Mesendoderm (in vitro differentiated cells): ENCODE measurements at regions not wholly inside any gene's neighbourhood (a gene's known extent, or its start where the extent isn't known, plus 50 kb on each side); places are given as distances from the start of the nearest gene placed in this dataset.
A peak's percentile ranks its signal among the peaks of the same experiment; 100 is the strongest.

Experiments used
- DNase-seq: peaks from one replicate; pipeline ENCODE4 v3.0.0; 2013
- H2AK5ac ChIP-seq: 2 replicates; pipeline ENCODE4 v1.6.1; 2013; ENCODE audit warnings: low read length, inconsistent platforms
- H2BK120ac ChIP-seq: 2 replicates; pipeline ENCODE4 v1.6.1; 2013; ENCODE audit warnings: low read depth, mild to moderate bottlenecking, low read length, moderate library complexity, mixed read lengths
- H2BK15ac ChIP-seq: replicated peaks from 2 replicates; pipeline ENCODE4 v1.6.1; 2013; ENCODE audit warnings: low read depth, mild to moderate bottlenecking, moderate library complexity
- H2BK5ac ChIP-seq: 2 replicates; pipeline ENCODE4 v1.6.1; 2013; ENCODE audit warnings: low read length, inconsistent platforms
- H3K18ac ChIP-seq: 2 replicates; pipeline ENCODE4 v1.6.1; 2013; ENCODE audit warnings: mild to moderate bottlenecking, low read length, mixed read lengths
- H3K23ac ChIP-seq: one replicate; pipeline ENCODE4 v1.6.1; 2013; ENCODE audit warnings: low read length
- H3K27ac ChIP-seq: 2 replicates; pipeline ENCODE4 v1.5.1; 2013; ENCODE audit warnings: low read depth, mild to moderate bottlenecking, inconsistent platforms, low read length, moderate library complexity
- H3K27me3 ChIP-seq: 2 replicates; pipeline ENCODE4 v1.6.1; 2013; ENCODE audit warnings: low read length, control low read depth, mild to moderate bottlenecking, inconsistent platforms; ENCODE audit not compliant: insufficient read depth, poor library complexity
- H3K36me3 ChIP-seq: 2 replicates; pipeline ENCODE4 v1.6.1; 2013; ENCODE audit warnings: low read length, inconsistent platforms; ENCODE audit not compliant: control insufficient read depth, insufficient read depth
- H3K4ac ChIP-seq: one replicate; pipeline ENCODE4 v1.6.1; 2013; ENCODE audit warnings: low read depth, mild to moderate bottlenecking, low read length, moderate library complexity
- H3K4me1 ChIP-seq: 2 replicates; pipeline ENCODE4 v1.6.1; 2013; ENCODE audit warnings: low read depth, low read length, inconsistent platforms; ENCODE audit not compliant: control insufficient read depth
- H3K4me2 ChIP-seq: 2 replicates; pipeline ENCODE4 v1.6.1; 2013; ENCODE audit warnings: low read length
- H3K4me3 ChIP-seq: 2 replicates; pipeline ENCODE4 v1.5.1; 2013; ENCODE audit warnings: mild to moderate bottlenecking, low read length
- H3K56ac ChIP-seq: one replicate; pipeline ENCODE4 v1.6.1; 2013; ENCODE audit warnings: low read length
- H3K79me1 ChIP-seq: 2 replicates; pipeline ENCODE4 v1.6.1; 2013; ENCODE audit warnings: low read length, inconsistent platforms
- H3K79me2 ChIP-seq: 2 replicates; pipeline ENCODE4 v1.6.1; 2013; ENCODE audit warnings: mild to moderate bottlenecking, low read length; ENCODE audit not compliant: control insufficient read depth, insufficient read depth
- H3K9ac ChIP-seq: 2 replicates; pipeline ENCODE4 v1.6.1; 2013; ENCODE audit warnings: low read length, inconsistent platforms
- H4K5ac ChIP-seq: one replicate; pipeline ENCODE4 v1.6.1; 2013; ENCODE audit warnings: low read length
- H4K8ac ChIP-seq: one replicate; pipeline ENCODE4 v1.6.1; 2013; ENCODE audit warnings: low read depth, mild to moderate bottlenecking, control low read depth, low read length, moderate library complexity
- WGBS: extraction: QIAGEN DNeasy Blood & Tissue Kit; methylation state at CpG from one replicate; pipeline ENCODE4 v1.1.7; 2013; ENCODE audit warnings: low lambda C conversion rate, missing lambda C conversion rate; ENCODE audit not compliant: insufficient coverage; ENCODE audit errors: extremely low coverage; 5-methylcytosine and 5-hydroxymethylcytosine counted together

GRCh38 chr3:194738254-194739093 is 52.8 kb downstream of the FAM43A start:
- no peak overlapping the region for H3K23ac ChIP-seq
- H4K5ac ChIP-seq: no peak overlapping the region
- H2BK15ac ChIP-seq: no peak overlapping the region
- WGBS: no CpG with 5 or more reads among the region's 6 CpGs
- H3K4me3 ChIP-seq: no peak overlapping the region
- H3K18ac ChIP-seq: no peak overlapping the region
- H3K79me2 ChIP-seq: no peaks in the 10 kb centered on the region
- H3K36me3 ChIP-seq: no peaks in the 10 kb centered on the region
- no peak overlapping the region for H3K56ac ChIP-seq
- no peak overlapping the region for H3K4ac ChIP-seq
- peaks cover 7% of the 10 kb centered on the region for H3K4me1 ChIP-seq
- DNase-seq: no peak
- no peak overlapping the region for H3K27ac ChIP-seq
- H2AK5ac ChIP-seq: no peak overlapping the region
- no peak overlapping the region for H4K8ac ChIP-seq
- H3K9ac ChIP-seq: no peak overlapping the region
- no peak overlapping the region for H2BK5ac ChIP-seq
- no peaks in the 10 kb centered on the region for H3K79me1 ChIP-seq
- no peak overlapping the region for H3K4me2 ChIP-seq
- no peak overlapping the region for H2BK120ac ChIP-seq
- H3K27me3 ChIP-seq: no peaks in the 10 kb centered on the region

DNA sequence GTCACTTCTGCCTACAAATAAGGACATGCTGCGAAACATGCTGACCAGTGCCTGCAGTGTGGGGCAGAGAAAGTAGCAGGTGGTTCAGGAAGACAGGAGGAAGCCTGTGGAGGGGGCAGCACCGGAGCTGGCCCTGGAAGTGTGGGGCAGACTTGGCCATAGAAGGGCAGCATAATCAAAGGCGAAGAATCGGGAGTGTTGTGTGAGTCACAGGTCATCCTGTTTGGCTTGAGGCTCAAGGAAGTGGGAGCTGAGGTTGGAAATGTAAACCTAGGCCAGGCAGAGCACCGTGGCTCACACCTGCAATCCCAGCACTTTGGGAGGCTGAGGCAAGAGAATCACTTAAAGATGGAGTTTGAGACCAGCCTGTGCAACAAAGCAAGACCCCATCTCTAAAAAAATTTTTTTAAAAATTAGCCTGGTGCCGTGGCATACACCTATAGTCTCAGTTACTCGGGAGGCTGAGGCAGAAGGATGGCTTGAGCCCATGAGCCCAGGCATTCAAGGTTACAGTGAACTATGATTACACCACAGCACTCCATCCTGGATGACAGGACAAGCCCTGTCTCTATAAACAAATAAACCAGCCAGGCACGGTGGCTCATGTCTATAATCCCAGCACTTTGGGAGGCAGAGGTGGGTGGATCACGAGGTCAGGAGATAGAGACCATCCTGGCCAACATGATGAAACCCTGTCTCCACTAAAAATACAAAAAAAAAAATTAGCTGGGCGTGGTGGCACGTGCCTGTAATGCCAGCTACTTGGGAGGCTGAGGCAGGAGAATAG is 54.0 kb downstream of the FAM43A start:
- Histone ChIP-seq H2AK5ac (no peak overlapping the region), H3K4me3 (no peak overlapping the region), H3K56ac (no peak overlapping the region), H2BK15ac (no peak overlapping the region), H3K79me2 (no peaks in the 10 kb centered on the region), H3K4ac (no peak overlapping the region), H3K4me2 (no peak overlapping the region), H3K9ac (no peak overlapping the region), H4K8ac (no peak overlapping the region), H3K79me1 (no peaks in the 10 kb centered on the region), H2BK5ac (no peak overlapping the region), H3K18ac (no peak overlapping the region), H2BK120ac (no peak overlapping the region), H3K23ac (no peak overlapping the region), H3K27me3 (no peaks in the 10 kb centered on the region), H4K5ac (no peak overlapping the region), H3K4me1 (peaks cover 7% of the 10 kb centered on the region), H3K27ac (no peak overlapping the region), H3K36me3 (no peaks in the 10 kb centered on the region)
- peak; percentile 21 for DNase-seq
- WGBS: no CpG with 5 or more reads among the region's 11 CpGs

DNA sequence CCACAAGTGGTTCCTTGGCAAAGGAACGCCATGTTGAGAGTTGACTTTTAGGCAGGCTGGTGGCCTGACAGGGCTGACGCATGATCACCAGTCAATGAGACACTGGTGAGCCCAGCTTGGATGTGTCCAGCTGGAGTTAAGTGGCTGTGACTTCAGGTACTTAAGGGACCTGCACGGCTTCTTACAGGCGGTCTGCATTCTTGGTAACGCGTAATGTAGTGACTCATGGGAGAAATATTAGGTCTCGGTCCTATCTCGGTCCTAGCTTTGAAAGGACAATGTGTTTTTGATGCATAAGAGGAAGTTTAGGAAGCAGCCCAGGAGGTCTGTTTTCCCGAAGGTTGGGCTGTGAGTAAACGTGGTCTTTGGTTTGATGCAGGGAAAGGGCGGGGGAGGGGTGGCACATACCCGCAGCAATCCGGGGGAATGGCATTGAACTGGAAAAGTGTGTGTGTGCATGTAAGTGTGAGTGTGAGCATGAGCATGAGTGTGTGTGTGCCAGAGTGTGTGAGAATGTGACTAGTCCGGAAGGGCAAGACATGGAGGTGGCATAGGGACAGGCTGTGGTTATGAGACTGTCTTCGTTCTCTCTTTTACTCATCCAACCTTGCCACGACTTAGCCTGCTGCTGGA is 55.3 kb downstream of the FAM43A start:
- no peak overlapping the region for H3K27ac ChIP-seq
- no peak overlapping the region for H3K4ac ChIP-seq
- H3K79me1 ChIP-seq: no peaks in the 10 kb centered on the region
- H2BK5ac ChIP-seq: no peak overlapping the region
- WGBS: no CpG with 5 or more reads among the region's 16 CpGs
- no peak overlapping the region for H3K4me2 ChIP-seq
- H3K4me1 ChIP-seq: peaks cover 7% of the 10 kb centered on the region
- H4K5ac ChIP-seq: no peak overlapping the region
- no peak overlapping the region for H3K9ac ChIP-seq
- H3K4me3 ChIP-seq: no peak overlapping the region
- H3K23ac ChIP-seq: peak overlapping the region; percentile 48
- H2BK15ac ChIP-seq: no peak overlapping the region
- no peaks in the 10 kb centered on the region for H3K79me2 ChIP-seq
- H3K56ac ChIP-seq: peak overlapping the region; percentile 30
- H3K36me3 ChIP-seq: no peaks in the 10 kb centered on the region
- peak; percentile 93 for DNase-seq
- no peaks in the 10 kb centered on the region for H3K27me3 ChIP-seq
- H4K8ac ChIP-seq: no peak overlapping the region
- H2BK120ac ChIP-seq: no peak overlapping the region
- no peak overlapping the region for H2AK5ac ChIP-seq
- H3K18ac ChIP-seq: no peak overlapping the region

GRCh38 chr3:194741916-194742315 is 56.2 kb downstream of the FAM43A start:
- H2BK120ac ChIP-seq: no peak overlapping the region
- H3K4me3 ChIP-seq: no peak overlapping the region
- no peak overlapping the region for H3K18ac ChIP-seq
- H3K4me2 ChIP-seq: no peak overlapping the region
- no peak overlapping the region for H3K4ac ChIP-seq
- H4K5ac ChIP-seq: no peak overlapping the region
- H3K56ac ChIP-seq: no peak overlapping the region
- H3K79me2 ChIP-seq: no peaks in the 10 kb centered on the region
- H2BK5ac ChIP-seq: no peak overlapping the region
- no peaks in the 10 kb centered on the region for H3K79me1 ChIP-seq
- H3K27ac ChIP-seq: no peak overlapping the region
- H3K9ac ChIP-seq: no peak overlapping the region
- no peak overlapping the region for H3K23ac ChIP-seq
- DNase-seq: no peak
- H4K8ac ChIP-seq: no peak overlapping the region
- H2BK15ac ChIP-seq: no peak overlapping the region
- H2AK5ac ChIP-seq: no peak overlapping the region
- H3K4me1 ChIP-seq: peaks cover 7% of the 10 kb centered on the region
- no peaks in the 10 kb centered on the region for H3K27me3 ChIP-seq
- no CpG with 5 or more reads among the region's 7 CpGs for WGBS
- H3K36me3 ChIP-seq: no peaks in the 10 kb centered on the region

GRCh38 chr3:194744826-194745225 is 59.1 kb downstream of the FAM43A start:
- no peak for DNase-seq
- H3K79me2 ChIP-seq: no peaks in the 10 kb centered on the region
- H3K9ac ChIP-seq: no peak overlapping the region
- no CpG with 5 or more reads among the region's 4 CpGs for WGBS
- no peak overlapping the region for H3K4ac ChIP-seq
- no peaks in the 10 kb centered on the region for H3K36me3 ChIP-seq
- no peak overlapping the region for H3K4me3 ChIP-seq
- H3K18ac ChIP-seq: no peak overlapping the region
- no peak overlapping the region for H3K23ac ChIP-seq
- H3K27me3 ChIP-seq: no peaks in the 10 kb centered on the region
- no peak overlapping the region for H3K4me2 ChIP-seq
- no peak overlapping the region for H3K27ac ChIP-seq
- no peaks in the 10 kb centered on the region for H3K79me1 ChIP-seq
- H4K8ac ChIP-seq: no peak overlapping the region
- H3K56ac ChIP-seq: no peak overlapping the region
- H2BK5ac ChIP-seq: no peak overlapping the region
- H2BK15ac ChIP-seq: no peak overlapping the region
- H2AK5ac ChIP-seq: no peak overlapping the region
- no peak overlapping the region for H4K5ac ChIP-seq
- H2BK120ac ChIP-seq: no peak overlapping the region
- peaks cover 8% of the 10 kb centered on the region for H3K4me1 ChIP-seq
